Activated CD8-positive, alpha-beta memory T cell treated with anti-CD3 and anti-CD28 coated beads for 24 hours (primary cell): ENCODE measurements at regions not wholly inside any gene's neighbourhood (a gene's known extent, or its start where the extent isn't known, plus 50 kb on each side); places are given as distances from the start of the nearest gene placed in this dataset.
A peak's percentile ranks its signal among the peaks of the same experiment; 100 is the strongest.
"Not testable (repeated sequence)": the region's sequence is repeated elsewhere in the genome, so short reads cannot be mapped to it uniquely, and the experiment has no call there.

Experiments used
- DNase-seq: peaks from one replicate; pipeline ENCODE4 v3.0.0-alpha.2; 2020

DNA sequence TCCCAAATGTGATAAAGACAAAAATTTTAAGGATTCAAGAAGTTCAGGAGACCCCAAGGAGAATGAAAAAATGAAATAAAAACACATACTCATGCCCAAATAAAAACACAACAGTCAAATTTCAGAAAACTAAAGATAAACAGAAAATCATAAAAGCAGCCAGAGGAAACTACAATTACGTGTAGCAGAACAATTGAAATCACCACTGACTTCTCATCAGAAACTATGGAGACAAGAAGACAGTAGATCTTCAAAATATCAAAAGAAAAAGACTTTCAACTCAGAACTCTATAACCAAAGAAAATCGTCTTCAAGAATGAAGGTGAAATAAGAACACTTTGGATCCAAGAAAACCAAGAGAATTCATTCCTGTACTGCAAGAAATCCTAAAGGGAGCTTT, 54.9 kb downstream of the DIO3 start:
- DNase-seq = no peak

GRCh38 chr14:101619484-101619883, 58.2 kb downstream of the DIO3 start:
- DNase-seq = no peak

GRCh38 chr14:101620031-101620788, 58.9 kb downstream of the DIO3 start:
- DNase-seq = no peak

DNA sequence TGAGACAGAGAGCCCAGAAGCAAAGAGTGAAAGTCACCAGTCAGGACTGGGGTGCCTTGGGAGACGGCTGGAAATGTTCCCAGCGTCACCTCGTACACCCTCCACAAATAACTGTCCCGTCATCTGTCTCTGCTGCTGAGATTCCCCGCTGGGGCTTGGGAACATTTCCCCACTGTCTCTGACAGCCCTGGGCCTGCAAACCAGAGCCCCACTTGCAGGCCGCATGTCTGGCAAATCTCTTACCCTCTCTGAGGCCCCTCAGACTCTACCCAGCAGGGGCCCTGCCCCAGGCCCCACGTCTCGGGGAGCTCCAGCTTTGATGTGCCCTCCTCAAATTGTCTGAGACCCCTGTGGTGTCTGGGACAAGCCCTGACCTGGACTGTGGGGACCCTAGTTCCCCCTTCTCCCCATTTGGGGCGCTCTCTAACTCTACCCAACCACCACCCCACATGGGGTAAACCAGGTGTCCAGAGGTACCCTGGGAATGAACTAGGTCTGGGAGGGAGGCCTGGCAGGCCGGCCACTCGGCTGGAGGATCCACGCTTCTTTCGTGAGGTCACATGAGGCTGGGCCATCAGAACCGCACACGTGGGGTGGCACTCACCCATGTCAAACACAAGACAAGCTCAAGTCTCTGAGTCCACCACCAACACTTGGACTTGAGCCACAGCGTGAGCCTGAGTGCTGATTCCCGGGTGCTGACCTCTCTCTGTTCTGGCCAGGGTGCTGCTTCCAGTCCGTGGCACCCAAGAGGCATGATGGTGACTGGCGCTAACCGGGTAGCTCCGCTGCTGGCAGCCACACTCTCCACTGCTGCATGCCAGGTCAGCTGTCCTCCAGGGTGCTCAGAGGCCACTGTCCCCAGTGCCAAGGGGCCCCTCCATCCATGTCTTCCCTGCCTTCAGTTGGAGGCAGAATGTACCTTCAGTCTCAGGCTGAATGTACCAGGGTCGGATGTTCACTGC, 59.8 kb downstream of the DIO3 start:
- DNase-seq = no peak

- no peak for DNase-seq
Measured at GRCh38 chr14:101622251-101623076, 61.2 kb downstream of the DIO3 start.

DNA sequence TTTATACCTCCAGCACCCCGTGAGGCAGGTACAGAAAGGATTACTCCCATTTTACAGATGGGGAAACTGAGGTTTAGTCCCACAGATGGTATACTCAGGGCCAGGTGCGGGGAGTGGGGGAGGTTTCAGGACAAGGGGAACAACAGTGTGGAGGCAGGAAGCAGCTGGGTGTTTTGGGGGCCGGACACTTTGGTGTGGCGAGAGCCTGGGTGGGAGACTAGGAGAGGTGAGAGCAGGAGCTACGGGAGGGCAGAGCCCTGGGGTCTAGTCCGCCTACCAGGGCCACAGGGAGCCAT, 61.7 kb downstream of the DIO3 start:
- no peak for DNase-seq

DNA sequence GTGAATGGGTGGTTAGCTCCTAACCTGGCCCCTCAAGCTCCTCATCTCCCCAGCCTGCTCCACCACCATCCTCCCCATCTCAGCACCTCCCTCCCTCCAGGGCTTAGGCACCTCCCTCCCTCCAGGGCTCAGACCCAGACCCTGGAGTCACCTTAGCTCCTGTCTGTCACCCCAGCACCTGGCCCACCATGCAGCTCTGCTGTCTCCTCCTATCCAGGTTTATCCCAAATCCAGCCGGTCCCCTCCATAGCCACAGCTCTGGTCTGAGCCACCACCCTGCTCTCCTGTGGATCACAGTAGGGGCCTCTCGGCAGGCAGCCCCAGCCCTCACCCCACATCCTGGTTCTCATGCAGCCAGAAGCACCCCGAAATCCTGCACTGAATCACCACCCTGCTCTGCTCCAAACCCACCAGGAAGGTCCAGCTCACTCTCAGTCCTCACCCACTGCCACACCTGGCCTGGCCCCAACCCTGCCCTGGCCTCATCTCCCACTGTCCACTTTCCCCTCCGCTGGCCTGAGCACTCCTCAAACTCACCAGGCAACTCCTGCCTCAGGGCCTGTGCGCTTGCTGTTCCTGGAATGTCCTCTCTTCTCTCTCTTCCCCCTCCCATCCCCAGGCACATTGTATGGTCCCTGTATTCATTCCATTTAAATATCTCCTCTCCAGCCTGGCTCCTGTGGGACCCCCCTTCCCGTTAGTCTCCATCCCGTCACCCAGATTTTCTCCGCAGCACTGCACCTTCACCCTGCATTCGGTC, 62.6 kb downstream of the DIO3 start:
- DNase-seq = no peak

DNA sequence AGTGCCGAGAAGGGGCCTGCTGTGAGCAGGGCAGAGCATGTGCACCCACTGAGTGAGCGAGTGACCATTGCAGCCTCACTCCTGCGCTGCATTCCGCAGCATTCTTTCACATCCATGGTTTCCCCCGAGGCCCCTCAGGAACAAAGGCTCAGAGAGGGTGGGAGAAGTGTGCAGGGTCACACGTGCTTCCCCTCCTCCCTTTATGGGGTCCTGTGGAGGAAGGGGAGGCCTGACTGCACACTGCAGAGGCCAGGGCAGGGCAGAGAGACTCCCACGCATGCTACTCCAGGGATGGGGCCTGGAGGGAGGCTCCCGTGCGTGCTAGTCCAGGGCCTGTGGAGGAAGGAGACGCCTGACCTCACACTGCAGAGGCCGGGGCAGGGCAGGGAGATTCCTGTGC, 63.2 kb downstream of the DIO3 start:
- no peak for DNase-seq

GRCh38 chr14:101625336-101626097, 64.2 kb downstream of the DIO3 start:
- no peak for DNase-seq

GRCh38 chr14:101626331-101626730, 65.0 kb downstream of the DIO3 start:
- DNase-seq = no peak

DNA sequence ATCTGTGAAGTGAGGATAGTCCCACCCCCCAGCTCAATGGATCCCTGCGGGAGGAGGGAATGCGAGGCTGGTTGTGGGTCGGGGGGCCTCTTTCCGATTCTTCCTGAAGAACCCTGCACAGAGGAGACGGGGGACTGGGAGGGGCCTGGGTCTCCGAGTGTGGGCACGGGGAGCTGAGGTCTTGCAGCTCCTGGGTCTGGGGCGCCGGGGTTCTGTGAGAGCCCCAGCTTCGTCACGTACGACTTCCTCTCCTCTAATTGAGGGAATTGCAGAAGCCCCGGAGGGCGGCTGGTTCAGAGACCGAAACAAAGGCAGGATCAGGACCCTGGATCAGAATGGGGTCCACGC, 66.6 kb downstream of the DIO3 start:
- DNase-seq = no peak

GRCh38 chr14:101628471-101628966, 67.2 kb downstream of the DIO3 start:
- DNase-seq = peak; percentile 91

GRCh38 chr14:101628975-101629374, 67.7 kb downstream of the DIO3 start:
- no peak for DNase-seq

DNA sequence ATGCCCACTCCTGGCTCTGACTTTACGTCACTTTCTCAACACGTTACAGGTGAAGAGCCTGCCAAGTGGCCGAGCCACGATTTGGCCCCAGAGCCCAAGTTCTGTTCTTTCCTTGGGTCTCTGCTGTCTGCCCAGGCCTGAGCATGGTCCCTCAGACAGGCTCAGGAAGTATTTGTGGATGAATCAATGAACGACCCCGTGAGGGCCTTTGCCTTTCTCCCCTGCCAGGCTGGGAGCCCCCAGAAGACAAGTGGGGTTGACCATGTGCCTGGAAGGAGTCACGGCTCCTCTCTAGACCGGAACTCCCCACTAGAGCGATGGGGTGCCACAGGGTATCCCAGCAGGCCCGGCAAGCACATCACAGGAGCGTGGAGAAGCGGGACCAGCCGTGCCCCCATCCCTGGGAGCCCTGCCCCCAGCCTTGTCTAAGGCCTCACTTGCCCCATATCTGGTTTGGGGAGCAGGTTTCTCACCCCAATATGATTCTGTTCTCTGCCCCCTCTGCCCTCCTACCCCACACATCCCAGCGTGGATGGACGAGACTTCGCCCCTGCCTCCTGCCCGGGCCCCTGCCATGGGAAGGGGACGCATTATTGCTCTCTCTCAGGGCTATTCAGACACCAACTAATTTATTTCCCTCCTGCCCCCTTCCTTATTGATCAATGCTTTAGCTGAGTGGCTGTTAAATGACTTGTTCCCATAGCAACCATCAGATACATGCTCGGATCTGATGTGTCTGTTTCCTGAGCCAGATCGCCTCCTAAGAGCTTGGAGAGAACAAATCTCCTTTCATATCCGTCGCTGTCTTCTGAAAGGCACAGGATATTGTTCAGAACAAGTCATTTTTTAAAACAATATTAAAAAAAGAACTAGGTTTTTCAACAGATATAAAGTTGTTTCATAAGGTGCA, 69.0 kb downstream of the DIO3 start:
- DNase-seq = no peak

DNA sequence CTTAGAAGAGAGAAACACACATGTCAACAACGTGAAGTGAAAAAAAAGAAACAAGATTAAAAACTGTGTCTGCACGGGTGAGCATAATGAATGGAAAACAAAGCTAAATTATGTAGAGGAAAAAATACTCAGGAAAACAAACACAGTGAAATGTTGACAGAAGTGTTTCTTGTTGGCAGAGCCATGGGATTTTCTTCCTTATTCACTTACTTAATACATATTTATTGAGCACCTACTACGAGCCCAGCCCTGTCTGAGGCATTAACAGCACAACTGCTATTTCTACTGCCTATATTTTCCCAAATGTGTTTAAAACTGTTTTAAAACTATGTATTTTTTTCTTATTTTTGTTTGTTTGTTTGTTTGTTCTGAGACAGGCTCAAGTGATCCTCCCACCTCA, 69.9 kb downstream of the DIO3 start:
- no peak for DNase-seq

DNA sequence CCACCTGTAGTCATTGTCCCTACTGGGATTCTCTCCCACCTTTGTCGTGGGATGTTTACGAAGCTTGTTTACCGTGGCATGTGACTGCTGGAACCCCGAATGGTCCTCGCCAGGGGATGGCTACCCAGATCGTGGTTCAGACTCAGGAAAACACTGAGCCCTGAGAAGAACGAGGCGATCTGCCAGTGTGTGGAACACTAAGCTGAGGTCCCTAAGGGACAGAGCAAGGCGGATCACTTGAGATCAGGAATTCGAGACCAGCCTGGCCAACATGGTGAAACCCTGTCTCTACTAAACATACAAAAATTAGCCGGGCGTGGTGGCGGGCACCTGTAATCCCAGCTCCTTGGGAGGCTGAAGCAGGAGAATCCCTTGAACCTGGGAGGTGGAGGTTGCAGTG, 70.7 kb downstream of the DIO3 start:
- not testable (repeated sequence) for DNase-seq

GRCh38 chr14:101632520-101632919, 71.2 kb downstream of the DIO3 start:
- no peak for DNase-seq

- no peak for DNase-seq
Measured at GRCh38 chr14:101633276-101633675, 72.0 kb downstream of the DIO3 start.

GRCh38 chr14:101634202-101634849, 73.0 kb downstream of the DIO3 start:
- DNase-seq = no peak
